SKM-1 (cell line): ENCODE measurements at regions not wholly inside any gene's neighbourhood (a gene's known extent, or its start where the extent isn't known, plus 50 kb on each side); places are given as distances from the start of the nearest gene placed in this dataset.

ENCODE experiments used
- DNase-seq: peaks from one replicate; lab custom pipeline; 2025; ENCODE audit not compliant: unreplicated experiment; lab: John Stamatoyannopoulos, UW

DNA sequence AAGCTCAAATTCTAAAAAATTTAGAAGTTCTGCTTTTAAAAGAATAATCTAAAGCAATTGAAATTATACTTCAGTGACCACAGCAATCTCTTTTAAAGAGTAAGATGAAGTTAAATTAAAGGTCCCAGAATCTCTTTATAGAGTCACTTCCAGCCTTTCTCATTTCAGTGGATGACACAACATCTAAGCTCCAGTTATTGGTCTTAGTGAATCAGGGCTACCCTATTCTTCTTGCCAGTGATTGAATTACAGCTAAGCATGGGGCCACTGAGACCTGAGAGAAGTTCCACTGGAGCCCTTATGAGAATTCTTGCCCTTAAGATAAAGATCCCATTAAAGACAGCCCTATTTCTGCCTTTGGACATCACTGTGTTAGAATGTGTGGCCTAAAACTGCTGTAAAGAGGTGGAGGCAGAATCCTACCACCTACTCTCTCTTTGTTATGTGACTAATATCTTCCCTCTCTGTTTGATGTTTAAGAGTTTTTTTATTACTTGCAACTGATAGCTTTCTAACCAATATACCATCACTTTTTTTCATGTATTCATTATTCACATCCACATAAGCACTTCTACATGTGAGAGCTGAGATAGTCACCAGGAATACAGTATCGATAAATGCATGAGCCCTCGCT is 128.6 kb downstream of the UNC5CL start:
- DNase-seq: no peak

DNA sequence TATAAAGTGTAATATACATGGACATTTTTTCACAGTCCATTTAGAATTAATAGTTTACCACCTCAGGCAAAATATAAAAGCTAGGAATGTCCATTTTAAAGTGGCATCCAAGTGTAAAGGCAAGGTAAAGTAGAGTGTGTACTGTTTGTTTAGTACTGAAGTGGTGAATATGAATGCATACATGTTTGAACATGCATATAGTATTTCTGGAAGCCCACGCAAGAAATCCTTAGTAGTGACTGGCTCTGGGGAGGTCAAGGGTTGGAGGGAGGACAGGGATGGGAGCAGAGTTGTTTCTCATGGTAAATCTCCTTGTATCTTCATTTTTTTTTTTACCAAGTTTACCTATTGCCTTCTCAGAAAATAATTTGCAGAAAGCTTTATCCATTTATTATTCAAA is 129.2 kb downstream of the UNC5CL start:
- DNase-seq: no peak

DNA sequence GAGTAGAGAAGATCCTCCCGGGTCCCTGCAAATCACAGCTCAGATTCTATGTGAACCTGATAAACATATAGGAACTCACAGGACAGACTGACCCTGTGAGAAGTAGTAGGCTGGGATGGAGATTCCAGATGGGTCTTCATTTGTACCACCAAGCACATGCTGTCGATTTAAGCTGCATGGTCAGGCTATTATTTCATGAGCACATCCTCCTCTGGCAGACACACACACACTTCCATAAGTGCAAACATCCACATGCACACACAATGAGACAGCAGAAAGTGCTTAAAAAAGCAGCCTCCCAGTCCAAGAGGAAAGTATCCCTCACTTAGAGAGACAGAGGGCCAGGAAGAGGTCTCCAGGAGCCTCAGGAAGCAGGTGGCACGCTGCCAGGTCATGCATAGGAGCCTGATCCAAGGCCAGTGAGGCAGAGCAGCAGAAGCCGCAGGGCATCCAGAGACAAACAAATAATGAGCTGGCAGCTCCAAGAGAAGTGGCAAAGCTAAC is 131.8 kb downstream of the UNC5CL start:
- no peak for DNase-seq

DNA sequence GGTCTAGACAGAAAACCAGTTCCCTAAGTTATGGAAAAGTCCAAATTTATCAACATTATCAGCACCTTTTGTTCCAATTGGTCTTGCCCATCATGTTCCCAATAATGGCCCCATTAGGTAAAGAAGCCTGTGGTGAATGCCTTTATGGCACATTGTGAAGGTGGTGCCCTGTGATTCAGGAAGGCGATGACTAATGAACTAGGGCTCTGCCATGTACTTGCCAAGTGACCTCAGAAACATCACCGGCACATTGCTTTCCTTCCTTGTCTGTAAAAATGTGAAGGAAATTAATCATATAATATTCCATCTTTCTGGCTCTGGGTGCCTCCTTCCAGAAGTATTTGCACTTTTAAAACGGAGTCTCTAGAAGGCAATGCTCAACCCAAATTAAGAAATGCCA is 132.3 kb downstream of the UNC5CL start:
- no peak for DNase-seq

DNA sequence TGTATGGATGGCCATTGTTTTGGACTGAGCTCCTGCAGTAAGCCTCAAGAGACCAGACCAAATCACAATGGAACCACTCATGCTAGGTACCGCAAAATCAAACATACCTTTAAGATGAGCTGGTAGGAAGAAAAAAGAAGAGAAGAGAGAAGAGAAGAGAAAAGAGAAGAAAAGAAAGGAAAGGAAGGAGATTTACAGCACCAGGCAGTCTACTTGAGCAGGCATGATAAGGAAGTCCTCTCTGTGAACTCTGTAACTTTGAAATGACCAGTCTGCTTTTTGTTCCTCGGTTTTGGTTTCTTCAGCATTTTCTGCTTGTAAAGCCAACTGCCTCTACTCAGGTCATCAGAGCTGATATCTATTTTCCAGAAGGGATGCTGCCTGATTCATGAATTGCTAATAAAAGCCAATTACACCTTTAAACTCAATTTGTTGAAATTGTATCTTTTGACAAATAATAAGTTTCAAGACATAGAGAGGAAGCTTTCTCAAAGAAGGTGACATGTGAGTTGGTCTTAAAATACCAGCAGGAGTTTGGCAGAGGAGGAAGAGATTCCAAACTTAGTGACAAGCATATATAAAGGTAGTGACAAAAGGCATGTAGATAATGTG is 134.3 kb downstream of the UNC5CL start:
- DNase-seq: no peak

DNA sequence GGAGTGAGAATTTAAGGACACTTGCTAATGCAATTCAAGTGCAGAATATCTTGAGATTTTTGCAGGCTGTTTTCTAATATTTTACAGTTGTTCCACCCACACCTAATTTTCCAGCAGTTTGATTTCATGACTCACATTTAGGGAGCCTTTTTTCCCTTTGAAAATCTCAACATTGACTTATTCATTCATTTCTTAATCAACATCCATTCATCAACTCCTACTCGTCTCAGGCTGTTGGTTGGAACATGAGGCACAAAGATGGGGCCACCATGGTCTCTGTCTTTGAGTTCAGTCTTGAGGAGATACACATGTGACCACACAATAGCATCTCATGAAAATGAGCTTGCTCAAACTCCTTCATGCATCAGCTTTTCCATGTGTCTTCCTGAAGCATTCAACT is 135.6 kb downstream of the UNC5CL start:
- no peak for DNase-seq

DNA sequence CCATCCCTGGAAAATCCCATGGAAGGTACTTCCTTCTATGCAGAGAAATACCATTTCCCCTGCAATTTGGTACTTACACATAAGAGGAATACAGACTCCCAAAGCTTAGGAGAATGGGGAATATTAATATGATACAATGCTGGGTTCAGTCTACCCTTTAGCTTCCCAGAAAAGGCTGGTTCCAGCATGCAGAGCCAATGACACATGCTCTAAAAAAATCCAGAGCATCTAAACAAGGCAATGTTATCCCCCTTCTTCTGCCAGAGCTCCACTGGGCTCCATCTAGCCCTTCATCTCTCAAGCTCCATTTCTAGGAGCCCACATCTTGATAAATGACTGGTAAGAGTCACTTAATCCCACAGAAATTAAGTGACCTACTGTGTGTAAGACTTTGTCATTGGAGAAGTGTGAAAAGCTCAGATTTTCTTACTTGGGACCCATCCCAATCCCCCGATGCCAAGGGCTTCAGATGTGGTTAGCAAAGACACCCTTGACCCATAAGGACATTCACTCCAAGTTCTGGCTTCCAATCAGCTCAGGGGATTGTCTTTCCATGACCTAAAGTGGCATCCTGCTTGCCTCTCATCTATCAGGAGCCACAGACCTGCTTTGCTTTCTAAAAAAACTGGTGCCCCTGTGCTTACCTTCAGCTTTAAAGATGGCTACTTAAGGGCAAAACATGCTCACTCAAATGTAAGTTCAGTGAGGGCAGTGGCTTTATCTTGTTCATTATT is 137.5 kb downstream of the UNC5CL start:
- no peak for DNase-seq

DNA sequence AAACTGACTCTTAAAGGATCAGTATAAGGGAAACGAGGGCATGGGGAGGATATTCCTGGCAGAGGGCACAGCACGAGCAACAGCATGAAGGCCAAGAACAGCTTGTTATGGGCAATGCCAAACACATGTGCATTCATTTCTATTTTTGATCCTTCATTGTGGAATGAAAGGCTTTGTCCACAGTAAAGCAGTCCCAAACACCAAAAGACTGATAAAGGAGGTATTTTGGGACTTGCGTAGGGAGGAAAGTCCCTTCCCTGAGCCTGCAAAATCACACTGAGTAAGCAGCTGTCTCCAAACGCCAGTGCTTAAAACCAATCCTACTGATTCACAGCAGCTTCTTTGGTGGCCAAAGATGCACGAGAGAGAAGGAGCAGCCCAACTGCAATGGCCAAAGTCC is 138.2 kb downstream of the UNC5CL start:
- DNase-seq: no peak

DNA sequence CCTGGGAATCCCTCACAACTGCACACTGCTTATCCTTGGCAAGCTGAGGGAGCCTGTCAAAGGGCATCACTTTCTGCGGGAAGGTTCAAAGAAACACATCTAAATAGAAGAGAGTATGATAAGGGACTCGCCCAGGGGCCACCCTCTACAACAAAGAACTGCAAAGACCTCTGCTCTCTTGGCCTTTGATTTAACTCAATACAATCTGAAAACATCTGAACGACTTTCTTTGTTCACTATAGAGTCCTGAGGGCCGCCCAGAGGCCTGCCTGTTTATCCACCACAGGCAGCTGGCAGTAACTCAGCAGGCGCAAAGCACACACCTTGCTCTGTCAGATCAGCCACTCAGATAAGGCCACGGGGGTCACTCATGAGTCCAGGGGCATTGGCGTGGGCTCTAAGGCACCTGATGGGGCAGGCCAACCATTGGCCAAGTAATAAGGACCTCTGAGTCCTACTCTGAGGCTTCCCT is 139.3 kb downstream of the UNC5CL start:
- DNase-seq: no peak

DNA sequence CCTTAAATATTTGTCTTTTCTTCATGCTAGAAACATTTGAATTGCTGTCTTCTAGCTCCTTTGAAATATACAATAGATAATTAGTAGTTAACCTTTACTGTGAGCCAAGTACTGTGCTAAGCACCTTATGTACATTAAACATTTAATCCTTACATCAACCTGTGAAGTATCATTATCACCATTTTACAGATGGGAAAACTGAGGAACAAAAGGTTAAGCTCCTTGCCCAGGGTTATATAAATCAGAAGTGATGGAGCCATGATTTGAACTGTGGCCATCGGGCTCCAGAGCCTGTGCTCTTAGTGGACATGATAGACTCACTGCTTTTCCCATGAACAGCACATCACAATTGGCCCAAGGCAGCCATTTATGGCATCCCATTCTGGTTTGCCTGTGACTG is 140.9 kb downstream of the UNC5CL start:
- no peak for DNase-seq

DNA sequence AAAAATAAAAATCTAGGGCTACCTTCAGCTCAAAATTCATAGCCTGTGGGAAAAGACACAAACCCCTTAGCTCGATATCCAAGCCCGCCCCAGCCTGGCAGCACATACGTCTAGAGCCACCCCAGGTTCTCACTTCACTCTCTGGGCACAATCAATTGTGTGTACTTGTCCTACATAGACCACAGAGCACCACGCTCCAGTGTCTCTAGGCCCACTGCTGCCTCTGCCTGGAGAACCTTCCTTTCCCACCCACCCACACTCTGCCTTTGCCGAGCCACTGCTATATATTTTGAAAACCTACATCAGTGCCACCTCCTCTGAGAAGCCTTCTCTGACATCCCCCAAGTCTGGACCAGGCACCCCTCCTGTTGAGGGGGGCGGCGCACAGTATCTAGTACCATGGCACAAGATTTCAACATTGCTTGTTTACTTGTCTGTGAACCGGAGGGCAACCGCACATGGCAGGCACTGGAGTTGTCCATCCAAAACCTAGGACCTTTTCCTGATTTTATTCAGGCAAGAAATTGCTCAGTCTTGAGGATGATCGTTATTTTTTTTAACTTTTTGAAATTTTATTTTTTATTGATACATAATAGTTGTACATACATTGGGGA is 141.5 kb downstream of the UNC5CL start:
- no peak for DNase-seq

DNA sequence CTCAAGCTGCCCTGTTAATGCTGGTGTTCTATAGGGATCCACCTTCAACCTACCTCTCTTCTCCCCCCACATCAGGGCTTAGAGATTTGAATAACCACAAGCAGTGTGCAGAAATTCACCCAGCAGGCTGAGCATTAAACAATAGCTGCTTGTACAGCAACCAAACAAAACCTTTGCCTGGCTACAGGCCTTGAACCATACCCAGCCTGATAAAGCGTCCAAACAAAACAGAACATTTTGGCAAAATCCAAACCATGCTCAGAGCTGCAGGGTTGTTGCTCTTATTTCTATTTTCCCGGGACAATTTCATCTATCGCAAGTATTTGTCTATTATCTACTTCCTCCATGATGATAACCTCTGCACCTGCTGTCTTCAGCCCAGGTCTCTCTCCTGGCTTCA is 142.3 kb downstream of the UNC5CL start:
- DNase-seq: no peak

DNA sequence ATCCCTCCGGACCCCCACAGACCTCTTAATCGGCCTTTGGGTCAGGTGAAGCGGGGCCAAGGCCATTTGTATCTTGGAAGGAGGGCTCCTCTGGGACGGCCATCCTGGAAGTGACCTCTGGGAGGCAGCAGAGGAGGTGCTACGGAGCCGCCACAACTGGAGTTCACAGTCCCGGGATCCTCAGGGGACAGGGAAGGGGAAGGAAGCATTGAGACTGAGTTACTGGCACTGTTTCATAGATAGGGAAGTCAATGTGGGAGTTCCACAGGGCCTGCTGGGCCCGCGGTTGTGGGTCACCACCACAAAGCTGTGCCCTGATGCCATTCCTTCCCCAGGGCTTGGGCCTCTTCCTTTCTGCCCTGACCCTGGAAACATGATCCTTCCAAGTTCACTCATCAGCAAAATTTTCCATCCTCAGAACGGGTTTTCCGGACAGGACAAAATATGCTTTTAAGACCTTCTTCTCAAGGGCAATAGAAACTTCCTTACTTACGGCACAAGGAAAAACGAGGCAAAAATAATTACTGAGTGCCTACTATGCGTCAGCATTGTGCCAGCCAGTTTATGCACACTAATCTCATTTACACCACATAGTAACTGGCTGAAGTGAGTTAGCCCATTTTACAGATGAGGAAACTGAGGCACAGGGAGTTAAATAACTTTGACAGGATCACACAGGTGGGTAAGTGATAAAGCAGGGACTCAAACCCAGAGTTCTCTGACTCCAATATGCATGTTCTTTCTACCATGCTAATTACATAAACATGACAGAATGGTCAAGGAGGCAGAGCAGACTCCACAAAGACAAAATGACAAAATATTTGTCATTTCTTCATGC is 143.8 kb downstream of the UNC5CL start:
- no peak for DNase-seq

DNA sequence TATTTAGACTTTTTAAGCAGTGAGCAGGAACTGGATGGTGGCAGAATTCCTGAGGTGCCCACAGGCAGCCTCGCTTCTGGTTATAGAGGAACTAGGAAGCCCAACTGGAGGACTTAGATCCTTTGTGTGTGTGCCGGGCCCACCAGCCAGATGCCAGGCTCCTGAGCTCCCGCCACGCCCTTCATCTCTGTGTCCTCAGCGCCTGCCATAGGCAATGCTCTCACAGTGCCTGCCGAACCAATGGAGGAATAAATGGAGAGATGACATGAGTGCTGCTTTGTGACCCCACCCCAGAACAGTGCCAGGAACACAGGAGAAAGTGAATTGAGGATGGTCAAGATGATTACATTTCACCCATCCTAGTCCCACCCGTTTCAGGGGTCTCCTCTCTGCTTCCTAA is 146.0 kb downstream of the UNC5CL start:
- no peak for DNase-seq

DNA sequence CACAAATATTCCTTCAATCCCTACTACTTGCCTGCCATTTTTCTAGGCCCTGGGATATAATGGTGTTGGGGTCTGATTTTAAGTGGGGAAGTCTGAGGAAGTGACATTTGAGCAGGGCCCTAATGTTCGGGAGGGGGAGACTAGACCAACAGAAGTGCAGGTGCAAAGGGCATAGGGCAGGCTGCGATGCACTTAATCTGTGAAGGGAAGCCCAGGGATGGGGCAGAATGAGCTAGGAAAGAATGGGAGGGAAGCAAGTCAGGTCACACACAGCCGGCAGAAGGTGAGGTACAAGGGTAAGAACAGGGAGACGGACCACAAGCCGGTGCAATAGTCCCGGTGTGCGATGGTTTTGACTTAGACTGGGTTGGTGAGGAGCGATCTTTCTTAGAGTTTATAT is 146.8 kb downstream of the UNC5CL start:
- DNase-seq: no peak

DNA sequence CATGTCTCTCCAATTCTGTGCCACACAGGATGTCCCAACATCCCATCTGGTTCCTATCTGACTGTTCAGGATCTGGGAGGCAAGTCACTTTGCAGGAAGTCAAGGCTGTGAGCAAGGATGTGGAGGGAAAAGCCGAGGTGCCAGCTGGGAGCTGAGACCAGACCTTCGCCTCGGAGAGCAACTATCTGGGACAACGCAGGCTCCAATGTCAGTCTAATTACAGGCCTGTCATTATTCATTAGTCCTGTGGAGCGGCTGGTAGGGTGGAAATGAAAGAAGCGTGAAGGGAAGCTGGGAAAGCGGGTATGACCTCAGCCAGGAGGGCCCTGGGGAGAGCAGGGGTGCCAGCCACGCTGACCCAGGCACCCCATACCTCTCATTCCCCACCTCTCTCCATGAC is 147.3 kb downstream of the UNC5CL start:
- no peak for DNase-seq

DNA sequence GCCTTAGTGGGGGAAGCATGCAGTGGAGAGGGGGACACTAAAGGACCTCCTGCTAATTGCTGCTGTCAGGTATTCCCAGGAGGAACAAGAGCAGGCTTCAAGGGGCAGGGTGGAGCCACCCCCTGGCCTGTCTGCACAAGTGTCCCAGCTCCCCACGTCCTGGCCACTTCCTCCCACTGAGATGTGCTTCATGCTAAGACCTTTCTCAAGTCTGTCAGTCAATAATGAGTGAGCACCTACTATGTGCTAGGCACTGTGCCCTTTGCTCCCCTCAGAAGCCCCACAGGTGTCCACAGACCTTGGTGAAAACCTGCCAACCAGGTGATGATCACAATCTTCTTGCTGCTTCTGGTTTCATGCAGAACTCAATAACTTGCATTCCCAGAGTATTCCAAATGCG is 147.9 kb downstream of the UNC5CL start:
- no peak for DNase-seq

DNA sequence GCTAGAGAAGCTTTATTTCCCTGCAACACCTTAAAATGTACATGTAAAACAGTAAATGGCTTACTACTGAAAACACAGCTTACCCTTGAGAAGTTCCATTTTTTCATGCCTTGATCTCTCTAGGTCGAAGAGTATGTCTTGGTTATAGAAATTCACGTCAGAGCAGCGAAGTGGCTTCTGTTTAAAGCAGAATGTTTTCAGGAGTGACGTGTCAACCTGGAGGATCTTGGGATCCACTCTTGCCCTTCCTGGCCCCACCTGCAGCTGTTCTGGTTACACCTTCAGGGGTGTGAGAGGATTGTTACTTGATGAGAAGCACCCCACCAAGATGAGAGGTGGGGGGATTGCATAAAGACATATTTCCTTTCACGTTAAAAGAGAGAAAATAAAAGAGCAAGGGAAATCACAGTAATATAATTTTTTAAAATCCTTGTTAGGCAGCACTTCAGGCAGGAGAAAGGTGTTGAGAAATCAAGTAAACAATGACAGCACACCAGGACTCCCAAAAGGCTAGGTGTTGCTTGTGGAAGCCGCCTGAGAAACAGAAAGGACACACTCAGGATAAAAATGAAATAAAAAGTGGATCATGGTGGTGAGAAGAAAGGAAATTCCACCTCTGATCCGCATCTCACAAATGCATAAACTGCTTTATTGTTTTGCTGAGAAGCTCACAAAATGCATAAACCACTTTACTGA is 149.7 kb downstream of the UNC5CL start:
- no peak for DNase-seq

DNA sequence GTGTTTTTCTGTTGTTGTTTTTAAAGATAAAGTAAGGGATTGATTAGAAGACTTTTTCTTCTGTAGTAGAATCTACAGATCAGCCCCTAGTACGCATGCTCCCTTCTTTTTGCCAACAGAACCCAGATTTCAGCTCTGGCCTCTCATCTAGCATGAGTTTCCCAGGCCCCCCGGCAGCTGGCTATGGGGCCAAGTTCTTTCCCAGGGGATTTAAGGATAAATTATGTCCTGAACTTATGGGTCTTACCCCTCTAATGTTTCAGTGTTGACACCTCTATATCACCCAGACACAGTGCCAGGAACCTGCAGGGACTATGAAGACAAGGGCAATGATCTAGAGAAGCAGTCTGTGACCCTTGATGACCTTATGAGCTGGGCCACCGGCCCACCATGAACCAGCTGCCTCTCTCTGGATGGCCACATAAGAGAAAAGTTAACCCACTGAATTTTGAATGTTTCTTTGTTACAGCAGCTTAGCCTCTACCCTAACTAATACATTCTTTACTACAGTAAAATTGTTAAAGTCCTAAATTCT is 150.5 kb downstream of the UNC5CL start:
- DNase-seq: no peak

DNA sequence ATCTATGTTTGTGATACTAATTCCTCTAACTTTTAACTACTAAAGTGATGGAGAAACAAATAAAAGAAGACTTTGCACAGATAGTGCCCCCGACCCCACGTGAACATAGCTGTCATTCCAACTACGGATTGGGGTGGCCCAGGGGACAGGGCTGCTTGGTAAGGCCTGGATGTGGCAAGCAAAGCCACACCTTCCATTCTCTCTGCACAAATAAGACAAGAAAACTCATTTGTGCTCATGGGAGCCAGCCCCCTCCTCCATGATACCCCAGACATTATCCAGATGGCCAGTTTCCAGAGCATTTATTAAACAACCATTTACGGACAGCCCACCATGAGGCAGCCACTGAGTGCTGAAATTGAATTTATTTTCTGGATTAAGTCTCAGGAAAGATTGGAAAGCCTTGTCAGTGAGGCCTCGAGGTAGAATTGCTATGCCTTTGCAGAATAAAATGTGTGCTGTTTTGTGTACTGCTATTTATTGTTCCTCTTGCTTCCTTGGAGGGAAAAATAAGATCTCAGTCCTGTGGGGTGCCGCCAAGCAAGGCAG is 151.2 kb downstream of the UNC5CL start:
- no peak for DNase-seq
